Fibroblast of skin of left biceps (primary cell): ENCODE measurements at regions not wholly inside any gene's neighbourhood (a gene's known extent, or its start where the extent isn't known, plus 50 kb on each side); places are given as distances from the start of the nearest gene placed in this dataset.
"Not testable (repeated sequence)": the region's sequence is repeated elsewhere in the genome, so short reads cannot be mapped to it uniquely, and the experiment has no call there.

Experiments
- DNase-seq, 2 experiments: peaks; one replicate each; pipeline ENCODE4 v3.0.0-alpha.2; 2013; ENCODE audit warnings: low read depth in 2 of 2

- no peak for DNase-seq
Measured at GRCh38 chr7:155229548-155230168, 68.0 kb upstream of the INSIG1 start.

- DNase-seq, result peak; percentile 91
Measured at GRCh38 chr7:155230169-155230593, 67.5 kb upstream of the INSIG1 start.

- no peak for DNase-seq
Measured at GRCh38 chr7:155231241-155231800, 66.4 kb upstream of the INSIG1 start.

- no peak for DNase-seq
Measured at GRCh38 chr7:155231941-155232340, 65.7 kb upstream of the INSIG1 start.

- DNase-seq, result no peak
Measured at GRCh38 chr7:155232911-155233310, 64.8 kb upstream of the INSIG1 start.

GRCh38 chr7:155233311-155234157 is 64.1 kb upstream of the INSIG1 start:
- no peak for DNase-seq

- DNase-seq, result no peak
Measured at GRCh38 chr7:155234158-155234492, 63.6 kb upstream of the INSIG1 start.

GRCh38 chr7:155234950-155235789 is 62.5 kb upstream of the INSIG1 start:
- DNase-seq, result no peak

- no peak for DNase-seq
Measured at GRCh38 chr7:155236386-155236785, 61.3 kb upstream of the INSIG1 start.

- no peak for DNase-seq
Measured at GRCh38 chr7:155237297-155237696, 60.4 kb upstream of the INSIG1 start.

- no peak for DNase-seq
Measured at GRCh38 chr7:155237730-155238129, 59.9 kb upstream of the INSIG1 start.

- not testable (repeated sequence) for DNase-seq
Measured at GRCh38 chr7:155239431-155240087, 58.1 kb upstream of the INSIG1 start.

- DNase-seq, result no peak
Measured at GRCh38 chr7:155244675-155245074, 53.0 kb upstream of the INSIG1 start.

GRCh38 chr7:155247479-155248365 is 50.0 kb upstream of the INSIG1 start:
- DNase-seq, result no peak
